CD4-positive, alpha-beta T cell (primary cell): ENCODE measurements at regions not wholly inside any gene's neighbourhood (a gene's known extent, or its start where the extent isn't known, plus 50 kb on each side); places are given as distances from the start of the nearest gene placed in this dataset.

Source experiments
- ATAC-seq: fragments of 200-7000 bp; cut with Tn5 transposase; one replicate; pipeline ENCODE4 v1.10.0; 2022; ENCODE audit warnings: mild to moderate bottlenecking; ENCODE audit not compliant: poor library complexity
- CTCF ChIA-PET: fragments of 350-600 bp; sonication (Branson Sonifier 250); formaldehyde crosslinking; loops from one replicate; lab custom pipeline; 2021; ENCODE audit warnings: antibody characterized with exemption, inconsistent platforms; lab: Charles Lee
- POLR2A ChIA-PET: fragments of 350-600 bp; sonication (Branson Sonifier 250); formaldehyde crosslinking; loops from one replicate; lab custom pipeline; 2021; ENCODE audit warnings: antibody characterized with exemption, inconsistent platforms; lab: Charles Lee
- DNase-seq, 14 experiments: peaks; one replicate each; pipeline ENCODE4 v3.0.0-alpha.2; 2013 to 2020; ENCODE audit warnings: mixed read lengths in 2 of 14
- H3K27ac ChIP-seq, 2 donors: one replicate each; pipeline versions ENCODE4 v1.5.1 to v1.7.0; 2013; ENCODE audit warnings: low read length in 2 of 2, low read depth in 1 of 2, mild to moderate bottlenecking in 1 of 2
- H3K27me3 ChIP-seq, 2 experiments: 1 replicate in 1 of 2; 2 replicates in 1 of 2; pipeline versions ENCODE4 v1.6.1 to v1.7.0; 2013; ENCODE audit warnings: low read length in 2 of 2, control low read depth in 1 of 2, mild to moderate bottlenecking in 1 of 2, moderate library complexity in 1 of 2; ENCODE audit not compliant: insufficient read depth in 2 of 2, control insufficient read depth in 1 of 2
- H3K36me3 ChIP-seq: one replicate; pipeline ENCODE4 v1.6.1; 2013; ENCODE audit warnings: low read length, control low read depth; ENCODE audit not compliant: insufficient read depth
- H3K4me1 ChIP-seq: one replicate; pipeline ENCODE4 v1.6.1; 2013; ENCODE audit warnings: low read length, control low read depth; ENCODE audit not compliant: insufficient read depth
- H3K4me3 ChIP-seq: one replicate; pipeline ENCODE4 v1.5.1; 2013; ENCODE audit warnings: mild to moderate bottlenecking, low read length, moderate library complexity
- H3K9me3 ChIP-seq, 2 experiments: 1 replicate in 1 of 2; 2 replicates in 1 of 2; pipeline versions ENCODE4 v1.6.1 to v1.7.0; 2013; ENCODE audit warnings: low read length in 2 of 2, mild to moderate bottlenecking in 2 of 2, control low read depth in 1 of 2, moderate library complexity in 1 of 2; ENCODE audit not compliant: control insufficient read depth in 1 of 2, insufficient read depth in 1 of 2
- H3K27ac Mint-ChIP-seq: one replicate; pipeline ENCODE4 v1.8.0; 2020; ENCODE audit warnings: mixed read lengths
- H3K27me3 Mint-ChIP-seq: one replicate; pipeline ENCODE4 v1.8.0; 2021; ENCODE audit warnings: mixed read lengths
- H3K36me3 Mint-ChIP-seq: one replicate; pipeline ENCODE4 v1.8.0; 2021; ENCODE audit warnings: low read depth, mixed read lengths
- H3K4me1 Mint-ChIP-seq: one replicate; pipeline ENCODE4 v1.8.0; 2021; ENCODE audit warnings: low read depth, mixed read lengths
- H3K4me3 Mint-ChIP-seq: one replicate; pipeline ENCODE4 v1.8.0; 2020; ENCODE audit warnings: mild to moderate bottlenecking, mixed read lengths
- H3K9me3 Mint-ChIP-seq: one replicate; pipeline ENCODE4 v1.8.0; 2020; ENCODE audit warnings: mixed read lengths
- intact Hi-C, 2 experiments: fragments of 100-400 bp; cut with DNase I in 1 of 2; cut with micrococcal nuclease in 1 of 2; formaldehyde crosslinking; loops; one replicate each; pipeline versions ENCODE4 v1.15.1 to v1.9.0; 2023 to 2025; cut with DNase I, micrococcal nuclease
- TF ChIP-seq, protein P1 (sequence below): fragments of 200-600 bp; IDR thresholded peaks from one replicate; pipeline ENCODE4 v1.8.0; 2022; ENCODE audit warnings: antibody characterized with exemption, mild to moderate bottlenecking

- H3K36me3 ChIP-seq: no peaks in the 10 kb centered on the region
- no peaks in the 10 kb centered on the region for H3K36me3 Mint-ChIP-seq
- H3K9me3 Mint-ChIP-seq: no peaks in the 10 kb centered on the region
- peak overlapping the region; percentile 2 for H3K4me3 Mint-ChIP-seq
- peaks cover 73% of the 10 kb centered on the region for H3K27me3 Mint-ChIP-seq
- peaks cover 0 to 28% of the 10 kb centered on the region in 2 experiments for H3K9me3 ChIP-seq
- peaks cover 18% of the 10 kb centered on the region for H3K4me1 Mint-ChIP-seq
- DNase-seq: no peak
- peaks cover 17% of the 10 kb centered on the region for H3K4me1 ChIP-seq
- intact Hi-C loops: loop anchor here in 1 of 2 experiments (5.0 kb wide), 3 partner anchors 131 to 376 kb away; partner anchors contain the start of gene MRPL36
- no peak overlapping the region for H3K27ac Mint-ChIP-seq
- TF ChIP-seq, protein P1, sequence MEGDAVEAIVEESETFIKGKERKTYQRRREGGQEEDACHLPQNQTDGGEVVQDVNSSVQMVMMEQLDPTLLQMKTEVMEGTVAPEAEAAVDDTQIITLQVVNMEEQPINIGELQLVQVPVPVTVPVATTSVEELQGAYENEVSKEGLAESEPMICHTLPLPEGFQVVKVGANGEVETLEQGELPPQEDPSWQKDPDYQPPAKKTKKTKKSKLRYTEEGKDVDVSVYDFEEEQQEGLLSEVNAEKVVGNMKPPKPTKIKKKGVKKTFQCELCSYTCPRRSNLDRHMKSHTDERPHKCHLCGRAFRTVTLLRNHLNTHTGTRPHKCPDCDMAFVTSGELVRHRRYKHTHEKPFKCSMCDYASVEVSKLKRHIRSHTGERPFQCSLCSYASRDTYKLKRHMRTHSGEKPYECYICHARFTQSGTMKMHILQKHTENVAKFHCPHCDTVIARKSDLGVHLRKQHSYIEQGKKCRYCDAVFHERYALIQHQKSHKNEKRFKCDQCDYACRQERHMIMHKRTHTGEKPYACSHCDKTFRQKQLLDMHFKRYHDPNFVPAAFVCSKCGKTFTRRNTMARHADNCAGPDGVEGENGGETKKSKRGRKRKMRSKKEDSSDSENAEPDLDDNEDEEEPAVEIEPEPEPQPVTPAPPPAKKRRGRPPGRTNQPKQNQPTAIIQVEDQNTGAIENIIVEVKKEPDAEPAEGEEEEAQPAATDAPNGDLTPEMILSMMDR: no peak
- peaks cover 51 to 59% of the 10 kb centered on the region in 2 experiments for H3K27me3 ChIP-seq
- no peak for ATAC-seq
- POLR2A ChIA-PET: no interaction called here
- CTCF ChIA-PET: no interaction called here
- no peak overlapping the region for H3K27ac ChIP-seq
- no peak overlapping the region for H3K4me3 ChIP-seq
Measured at GRCh38 chr5:1665803-1666202, 133.8 kb downstream of the MRPL36 start.

DNA sequence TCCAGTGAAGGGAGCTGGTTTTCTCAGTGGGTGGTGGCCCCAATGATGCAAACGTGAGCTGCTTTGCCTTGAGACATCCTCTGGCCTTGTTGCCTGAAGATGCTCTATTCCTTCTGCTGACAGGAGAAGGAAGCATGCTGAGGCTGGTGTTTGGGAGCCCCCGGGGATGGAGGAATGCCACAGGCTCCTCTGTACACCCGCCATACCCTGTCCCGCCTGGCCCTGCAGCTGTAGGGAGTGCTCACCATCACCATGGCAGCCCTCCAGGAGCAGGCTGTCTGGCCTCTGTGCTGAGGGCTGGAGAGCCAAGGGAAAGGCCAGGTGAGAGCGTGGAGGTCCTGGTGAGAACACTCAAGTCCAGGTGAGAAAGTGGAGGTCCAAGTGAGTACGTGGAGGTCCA is 134.4 kb downstream of the MRPL36 start:
- no peak for DNase-seq
- intact Hi-C loops: loop anchor here in 1 of 2 experiments (5.0 kb wide), 3 partner anchors 132 to 377 kb away; partner anchors contain the start of gene MRPL36
- Mint-ChIP-seq H3K4me1 (peaks cover 18% of the 10 kb centered on the region), H3K27me3 (peaks cover 73% of the 10 kb centered on the region), H3K4me3 (no peak overlapping the region), H3K27ac (no peak overlapping the region), H3K36me3 (no peaks in the 10 kb centered on the region), H3K9me3 (no peaks in the 10 kb centered on the region)
- peaks cover 49 to 58% of the 10 kb centered on the region in 2 experiments for H3K27me3 ChIP-seq
- no peak overlapping the region for H3K4me3 ChIP-seq
- H3K36me3 ChIP-seq: no peaks in the 10 kb centered on the region
- H3K27ac ChIP-seq: no peak overlapping the region
- ATAC-seq: no peak
- ChIA-PET POLR2A (no interaction called here), CTCF (interaction anchor here (1.6 kb wide), 1 partner anchor 20 kb away, joined by 4 read pairs; no protein-coding TSS in a partner anchor)
- TF ChIP-seq, protein P1: no peak
- peaks cover 17% of the 10 kb centered on the region for H3K4me1 ChIP-seq
- peaks cover 0 to 28% of the 10 kb centered on the region in 2 experiments for H3K9me3 ChIP-seq

DNA sequence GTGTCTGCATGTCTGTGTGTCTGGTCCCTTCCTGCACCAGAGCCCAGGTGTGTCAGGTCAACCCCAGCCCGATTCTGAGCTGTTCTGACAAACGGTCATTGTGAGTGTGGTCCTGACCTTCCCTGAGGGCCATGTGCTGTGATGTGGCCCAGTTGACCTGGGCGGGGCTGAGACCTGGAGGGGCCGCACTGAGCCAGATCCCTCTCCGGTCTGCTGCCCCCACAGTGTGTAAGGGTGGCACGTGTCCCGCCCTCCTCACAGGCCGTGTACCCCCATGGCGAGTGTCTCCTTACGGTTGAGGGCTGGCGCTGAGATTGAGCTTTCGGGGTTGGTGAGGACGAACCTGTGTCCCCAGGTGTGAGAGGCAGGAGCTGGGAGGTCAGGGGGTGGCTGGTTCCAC is 136.5 kb downstream of the MRPL36 start:
- no peaks in the 10 kb centered on the region for H3K36me3 Mint-ChIP-seq
- no peak overlapping the region for H3K4me3 Mint-ChIP-seq
- peaks cover 18% of the 10 kb centered on the region for H3K4me1 Mint-ChIP-seq
- DNase-seq (no peak), ATAC-seq (no peak)
- Histone ChIP-seq H3K4me1 (peaks cover 15% of the 10 kb centered on the region), H3K9me3 (peaks cover 0 to 16% of the 10 kb centered on the region in 2 experiments), H3K27ac (no peak overlapping the region), H3K36me3 (no peaks in the 10 kb centered on the region), H3K4me3 (no peak overlapping the region), H3K27me3 (peaks cover 50 to 52% of the 10 kb centered on the region in 2 experiments)
- ChIA-PET POLR2A (no interaction called here), CTCF (no interaction called here)
- no peaks in the 10 kb centered on the region for H3K9me3 Mint-ChIP-seq
- no peak overlapping the region for H3K27ac Mint-ChIP-seq
- intact Hi-C loops: no loop called here
- H3K27me3 Mint-ChIP-seq: peaks cover 67% of the 10 kb centered on the region
- TF ChIP-seq, protein P1: no peak
